Pancreas (tissue), 10 donors: ENCODE measurements at regions not wholly inside any gene's neighbourhood (a gene's known extent, or its start where the extent isn't known, plus 50 kb on each side); places are given as distances from the start of the nearest gene placed in this dataset.
"Not testable (repeated sequence)": the region's sequence is repeated elsewhere in the genome, so short reads cannot be mapped to it uniquely, and the experiment has no call there.

Source experiments
- ATAC-seq, 4 donors: fragments of 200-7000 bp; cut with Tn5 transposase; one replicate each; pipeline versions ENCODE4 v1.8.0 to v1.9.1; 2020; ENCODE audit warnings: mild to moderate bottlenecking in 4 of 4, moderate library complexity in 4 of 4
- DNase-seq, 6 donors: peaks; one replicate each; pipeline ENCODE4 v3.0.0-alpha.2; 2020
- FAIRE-seq: peaks from 2 replicates; lab custom pipeline; 2012; peaks lifted over from hg19 to GRCh38; lab: Jason Lieb, UNC
- H3K27ac ChIP-seq, 4 donors: fragments of 200-600 bp; sonication (generic); 1 replicate in 3 of 4; 2 replicates in 1 of 4; pipeline versions ENCODE4 v1.5.0 to v1.8.0; 2020
- H3K27me3 ChIP-seq, 4 donors: fragments of 200-600 bp; one replicate each; pipeline ENCODE4 v1.8.0; 2021
- H3K36me3 ChIP-seq, 3 donors: fragments of 200-600 bp; sonication (generic) in 1 of 3; one replicate each; pipeline versions ENCODE4 v1.5.0 to v1.8.0; 2020 to 2021
- H3K4me1 ChIP-seq, 3 donors: fragments of 200-600 bp; one replicate each; pipeline ENCODE4 v1.8.0; 2021
- H3K4me3 ChIP-seq, 4 donors: fragments of 200-600 bp; sonication (generic) in 2 of 4; one replicate each; pipeline versions ENCODE4 v1.5.0 to v1.8.0; 2020 to 2021
- H3K9me3 ChIP-seq, 4 donors: fragments of 200-600 bp; one replicate each; pipeline ENCODE4 v1.8.0; 2021
- WGBS, 2 donors: extraction: QIAGEN DNeasy Blood & Tissue Kit; methylation state at CpG; one replicate each; pipeline ENCODE4 v1.1.7; 2013; 5-methylcytosine and 5-hydroxymethylcytosine counted together
- intact Hi-C, 3 donors: fragments of 100-400 bp; cut with DNase I; formaldehyde crosslinking; loops; one replicate each; pipeline versions ENCODE4 v1.11.1 to v1.14.2; 2022
- TF ChIP-seq, protein P1 (sequence below), 4 donors: fragments of 200-600 bp; sonication (generic) in 3 of 4; IDR thresholded peaks; one replicate each; pipeline versions ENCODE4 v1.5.0 to v1.8.0; 2021; ENCODE audit warnings: antibody characterized with exemption in 4 of 4
- donor health status: healthy with polysubstance abuse.
- donor health status: DM: no; HTN: no; CAD: no; lungs with moderate emphysema.
- donor health status: DM: no; HTN: no; CAD: no.
- donor health status: control.
- donor health status: control.
- donor health status: Bipolar disorder and iron deficiency.
- donor health status: DM: yes; HTN: yes; CAD: no.
- donor health status: DM: no; HTN: no; CAD: no.
- donor health status: DM: no; HTN: no; CAD: no.
- donor health status: DM: yes; HTN: yes; CAD: no.

DNA sequence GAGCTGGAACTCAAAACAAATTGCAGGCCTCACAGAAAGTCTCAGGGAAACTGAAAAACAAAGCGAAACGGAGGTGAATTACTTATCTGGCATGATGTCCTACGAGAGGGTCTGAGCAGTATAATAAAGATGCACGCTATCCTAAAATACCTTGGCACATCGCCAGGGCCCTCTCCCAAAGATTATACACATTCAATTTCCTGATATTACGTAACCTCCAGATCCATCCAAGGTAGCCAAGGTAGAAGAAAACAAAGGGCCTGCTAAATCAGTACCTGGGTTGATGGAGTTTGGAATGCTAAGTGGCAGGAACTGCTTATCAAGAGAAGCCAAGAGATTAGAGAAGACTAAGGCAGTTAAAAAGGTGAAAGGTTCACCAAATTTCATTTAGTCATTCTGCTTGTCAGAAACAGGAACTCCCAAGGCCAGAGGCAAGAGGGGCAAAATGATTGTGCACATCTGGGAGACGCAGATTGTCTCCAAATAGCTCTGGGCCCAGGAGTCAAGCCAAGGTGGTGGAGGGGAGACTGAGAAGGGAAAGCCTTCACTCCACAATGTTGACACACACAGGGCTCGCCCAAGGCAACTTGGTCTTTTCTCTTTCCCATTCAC is 236.8 kb upstream of the ATP5MC3 start:
- H3K9me3 ChIP-seq, result no peaks in the 10 kb centered on the region
- FAIRE-seq (no peak), DNase-seq (no peak), ATAC-seq (peak in 1 of 4 donors; percentile 45)
- WGBS, 2 donors, result 51 to 55% methylated on average over 8 of the region's 8 CpGs
- TF ChIP-seq, protein P1, sequence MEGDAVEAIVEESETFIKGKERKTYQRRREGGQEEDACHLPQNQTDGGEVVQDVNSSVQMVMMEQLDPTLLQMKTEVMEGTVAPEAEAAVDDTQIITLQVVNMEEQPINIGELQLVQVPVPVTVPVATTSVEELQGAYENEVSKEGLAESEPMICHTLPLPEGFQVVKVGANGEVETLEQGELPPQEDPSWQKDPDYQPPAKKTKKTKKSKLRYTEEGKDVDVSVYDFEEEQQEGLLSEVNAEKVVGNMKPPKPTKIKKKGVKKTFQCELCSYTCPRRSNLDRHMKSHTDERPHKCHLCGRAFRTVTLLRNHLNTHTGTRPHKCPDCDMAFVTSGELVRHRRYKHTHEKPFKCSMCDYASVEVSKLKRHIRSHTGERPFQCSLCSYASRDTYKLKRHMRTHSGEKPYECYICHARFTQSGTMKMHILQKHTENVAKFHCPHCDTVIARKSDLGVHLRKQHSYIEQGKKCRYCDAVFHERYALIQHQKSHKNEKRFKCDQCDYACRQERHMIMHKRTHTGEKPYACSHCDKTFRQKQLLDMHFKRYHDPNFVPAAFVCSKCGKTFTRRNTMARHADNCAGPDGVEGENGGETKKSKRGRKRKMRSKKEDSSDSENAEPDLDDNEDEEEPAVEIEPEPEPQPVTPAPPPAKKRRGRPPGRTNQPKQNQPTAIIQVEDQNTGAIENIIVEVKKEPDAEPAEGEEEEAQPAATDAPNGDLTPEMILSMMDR (IDR thresholded peaks at IDR 0.05), result no peak
- no peaks in the 10 kb centered on the region for H3K27me3 ChIP-seq
- no peaks in the 10 kb centered on the region for H3K4me1 ChIP-seq
- no peaks in the 10 kb centered on the region for H3K36me3 ChIP-seq
- intact Hi-C loops, result no loop called here
- no peak overlapping the region for H3K27ac ChIP-seq
- no peak overlapping the region for H3K4me3 ChIP-seq

DNA sequence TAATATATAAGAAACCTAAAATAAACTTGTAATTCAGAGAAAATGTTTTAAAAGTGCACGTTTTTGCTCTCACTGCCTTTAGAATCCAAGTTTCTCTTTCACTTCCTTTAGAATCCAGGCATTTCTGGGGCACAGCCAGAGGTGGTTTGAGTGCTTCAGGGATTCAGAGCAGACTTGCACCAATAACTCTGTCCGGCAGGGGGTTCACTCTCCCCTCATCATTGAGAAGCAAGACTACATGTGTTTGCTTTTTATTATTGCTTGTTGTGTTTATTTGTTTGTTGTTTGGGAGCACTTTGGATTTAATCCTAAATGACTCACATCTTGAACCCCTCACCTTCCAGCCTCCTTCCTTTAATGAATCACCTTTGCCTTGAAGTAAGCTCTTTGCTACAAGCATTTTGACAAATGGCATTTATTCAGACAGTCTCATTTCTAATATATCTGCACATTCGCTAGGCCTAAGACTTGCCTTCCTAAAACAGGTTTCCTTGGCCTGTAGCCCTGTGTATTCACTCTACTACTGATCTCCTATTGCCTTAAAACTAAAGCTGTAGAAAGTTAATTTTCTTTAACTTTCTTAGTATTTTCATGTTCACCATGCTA is 233.5 kb upstream of the ATP5MC3 start:
- H3K4me1 ChIP-seq, result no peaks in the 10 kb centered on the region
- H3K36me3 ChIP-seq, result no peaks in the 10 kb centered on the region
- WGBS, 2 donors, result 29 to 31% methylated on average over 3 of the region's 3 CpGs
- peak in 4 of 6 donors; percentile 9 to 34 (median 27) for DNase-seq
- intact Hi-C loops, result no loop called here
- H3K9me3 ChIP-seq, result no peaks in the 10 kb centered on the region
- no peak overlapping the region for H3K4me3 ChIP-seq
- H3K27me3 ChIP-seq, result no peaks in the 10 kb centered on the region
- FAIRE-seq, result no peak
- TF ChIP-seq, protein P1 (IDR thresholded peaks at IDR 0.05), result peak; percentile 22 to 38 (median 28)
- ATAC-seq, result peak in 3 of 4 donors; percentile 72 to 82 (median 81)
- H3K27ac ChIP-seq, result no peak overlapping the region

DNA sequence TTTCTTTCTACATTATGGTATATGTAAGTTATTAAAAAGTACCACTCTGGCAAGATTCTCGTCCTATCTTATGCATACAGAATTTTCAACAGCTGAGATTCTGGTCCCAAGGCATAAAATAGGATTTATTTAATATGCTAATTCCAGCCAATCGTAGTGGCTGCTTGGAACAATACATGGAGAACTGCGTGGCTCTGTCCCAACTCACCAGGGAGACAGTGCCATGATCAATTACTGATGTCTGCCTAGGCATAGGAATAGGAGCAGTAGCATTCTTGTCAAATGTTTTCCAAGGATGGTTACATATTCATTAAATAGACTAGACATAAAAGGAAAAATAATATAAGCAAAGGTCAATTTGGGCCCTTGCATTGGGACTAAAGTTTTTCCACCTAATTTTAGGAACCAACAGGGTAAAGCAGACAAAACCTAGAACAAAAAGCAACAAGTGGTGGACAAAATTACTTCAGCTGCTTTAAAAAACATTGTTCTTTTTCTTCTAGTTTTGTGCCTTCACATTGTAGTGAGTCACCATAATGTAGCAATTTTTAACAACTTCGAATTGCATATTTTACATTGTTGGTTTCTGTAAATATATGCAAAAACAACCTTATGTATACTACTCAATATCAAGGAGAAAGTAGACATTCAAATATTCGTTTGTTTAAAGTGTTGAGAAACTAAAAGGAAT is 232.8 kb upstream of the ATP5MC3 start:
- no peaks in the 10 kb centered on the region for H3K4me1 ChIP-seq

DNA sequence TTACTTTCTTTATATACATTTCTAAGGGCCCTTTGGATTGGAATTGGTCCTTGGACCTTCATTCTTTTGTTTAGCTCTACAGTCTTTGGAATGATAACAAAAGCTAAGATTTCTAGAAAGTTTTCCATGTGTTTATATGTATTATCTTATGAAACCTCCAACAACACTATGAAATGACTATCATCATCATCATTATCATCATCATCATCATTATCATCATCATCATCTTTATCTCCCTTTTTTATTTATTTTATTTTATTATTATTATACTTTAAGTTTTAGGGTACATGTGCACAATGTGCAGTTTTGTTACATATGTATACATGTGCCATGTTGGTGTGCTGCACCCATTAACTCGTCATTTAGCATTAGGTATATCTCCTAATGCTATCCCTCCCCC is 229.4 kb upstream of the ATP5MC3 start:
- DNase-seq, H3K4me3 ChIP-seq, ATAC-seq, intact Hi-C loops, H3K36me3 ChIP-seq, FAIRE-seq, H3K9me3 ChIP-seq, H3K27me3 ChIP-seq, H3K27ac ChIP-seq, H3K4me1 ChIP-seq: not testable (repeated sequence)
- no CpG with 5 or more reads among the region's 1 CpG for WGBS, 2 donors

More for the DNA sequence above, 232.8 kb upstream of the ATP5MC3 start:
- H3K4me3 ChIP-seq, result no peak overlapping the region
- DNase-seq (no peak), ATAC-seq (no peak), FAIRE-seq (no peak)
- H3K27ac ChIP-seq, result no peak overlapping the region
- TF ChIP-seq, protein P1 (IDR thresholded peaks at IDR 0.05), result no peak
- intact Hi-C loops, result no loop called here
- 60 to 62% methylated on average over 5 of the region's 5 CpGs for WGBS, 2 donors
- no peaks in the 10 kb centered on the region for H3K36me3 ChIP-seq
- no peaks in the 10 kb centered on the region for H3K9me3 ChIP-seq
- H3K27me3 ChIP-seq, result no peaks in the 10 kb centered on the region

DNA sequence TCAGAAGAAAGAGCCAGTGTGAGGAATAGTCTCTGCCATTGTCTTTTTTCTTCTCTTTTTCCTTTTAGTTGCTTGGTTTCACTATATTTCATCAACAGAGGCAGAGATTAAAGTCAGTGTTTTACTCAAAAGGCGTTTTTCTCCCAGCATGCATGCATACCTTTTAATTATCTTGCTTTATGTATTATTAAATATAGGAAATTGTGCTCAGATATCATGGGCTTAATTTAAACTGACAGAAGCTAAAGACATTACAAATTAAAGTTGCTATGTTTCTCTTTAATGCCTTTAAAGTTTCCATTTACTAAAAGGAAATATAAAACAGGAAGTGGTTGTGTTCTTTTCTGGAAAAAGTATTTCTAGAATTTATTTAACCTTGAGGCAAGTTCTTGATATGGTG is 223.3 kb upstream of the ATP5MC3 start:
- no peak for FAIRE-seq

More for the DNA sequence above, 223.3 kb upstream of the ATP5MC3 start:
- no peaks in the 10 kb centered on the region for H3K9me3 ChIP-seq
- WGBS, 2 donors, result 55 to 60% methylated on average over 1 of the region's 1 CpG
- H3K27ac ChIP-seq, result no peak overlapping the region
- TF ChIP-seq, protein P1 (IDR thresholded peaks at IDR 0.05), result no peak
- no peaks in the 10 kb centered on the region for H3K4me1 ChIP-seq
- no peak for ATAC-seq
- H3K4me3 ChIP-seq, result no peak overlapping the region
- intact Hi-C loops, result no loop called here
- no peak for DNase-seq
- H3K27me3 ChIP-seq, result no peaks in the 10 kb centered on the region
- no peaks in the 10 kb centered on the region for H3K36me3 ChIP-seq
